ENCODE measurements at regions not wholly inside any gene's neighbourhood (a gene's known extent, or its start where the extent isn't known, plus 50 kb on each side); places are given as distances from the start of the nearest gene placed in this dataset.

- no peak for DNase-seq
Observed at GRCh38 chr7:156148547-156148946, 336.3 kb upstream of the SHH start.

DNA sequence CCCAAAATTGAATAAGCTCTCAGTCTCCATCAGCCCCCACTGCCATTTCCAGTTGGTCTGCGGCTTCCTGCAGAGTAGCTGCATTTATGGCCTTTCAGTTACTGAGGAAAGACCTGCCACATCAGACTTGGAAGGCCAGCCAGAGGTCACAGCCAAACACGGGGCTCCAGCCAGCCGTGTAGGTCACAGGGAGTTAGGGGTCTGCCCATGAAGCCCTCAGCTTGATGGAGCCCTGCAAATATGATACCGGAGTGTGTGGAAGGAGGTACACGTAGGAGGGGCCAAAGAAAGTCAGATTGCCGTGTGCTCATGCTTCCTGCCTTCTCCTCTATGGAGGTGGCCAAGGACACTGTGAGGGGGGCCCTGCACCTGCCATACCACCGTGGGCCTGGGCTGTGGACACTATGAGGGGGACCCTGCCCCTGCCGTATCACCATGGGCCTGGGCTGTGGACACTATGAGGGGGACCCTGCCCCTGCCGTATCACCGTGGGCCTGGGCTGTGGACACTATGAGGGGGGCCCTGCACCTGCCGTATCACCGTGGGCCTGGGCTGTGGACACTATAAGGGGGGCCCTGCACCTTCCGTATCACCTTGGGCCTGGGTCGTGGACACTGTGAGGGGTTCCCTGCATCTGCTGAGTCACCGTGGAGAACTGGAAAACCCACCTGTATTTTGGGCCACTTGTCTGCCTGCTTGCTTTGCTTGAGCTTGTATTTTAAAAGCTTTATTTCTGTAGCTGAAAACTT is 335.7 kb upstream of the SHH start:
- no peak for DNase-seq

DNA sequence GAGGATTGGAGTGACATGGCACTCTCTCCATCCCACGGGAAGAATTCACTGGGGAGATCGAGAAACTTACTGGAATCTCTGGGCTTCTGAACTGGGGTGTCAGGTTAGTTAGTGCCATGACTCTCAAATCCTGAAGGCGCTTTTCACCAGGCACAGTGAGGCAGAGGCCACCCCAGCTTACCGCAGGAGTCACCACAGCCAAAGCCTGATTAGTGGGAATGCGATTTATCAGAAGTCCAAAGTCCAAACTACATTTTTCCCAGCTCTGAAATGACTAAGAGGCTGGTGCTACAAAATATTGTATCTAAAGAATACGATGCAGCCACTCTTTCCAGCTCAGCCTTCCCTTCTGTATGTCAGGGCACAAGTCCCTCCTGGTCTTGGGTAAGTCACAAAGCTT is 334.8 kb upstream of the SHH start:
- no peak for DNase-seq

DNA sequence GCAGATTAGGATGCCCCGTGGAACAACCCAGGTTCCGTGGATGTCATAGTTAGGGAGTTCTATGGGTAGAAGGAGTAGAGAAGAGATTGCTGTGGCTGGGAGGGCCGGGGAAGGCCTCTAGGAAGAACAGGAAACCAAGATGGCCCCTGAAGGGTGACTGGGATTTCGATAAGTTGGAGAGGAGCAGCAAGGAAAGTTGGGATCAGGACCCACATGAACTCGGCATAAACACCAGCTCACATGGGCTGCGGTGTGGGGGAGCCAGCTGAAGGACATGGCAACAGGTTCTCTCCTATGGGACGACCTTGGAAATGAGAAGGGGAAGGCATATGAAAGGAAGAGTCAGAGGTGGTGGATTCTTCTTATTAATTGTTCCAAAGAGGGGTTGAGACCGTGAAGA is 333.7 kb upstream of the SHH start:
- no peak for DNase-seq

- DNase-seq = no peak
Observed at GRCh38 chr7:156145184-156145583, 332.9 kb upstream of the SHH start.

DNA sequence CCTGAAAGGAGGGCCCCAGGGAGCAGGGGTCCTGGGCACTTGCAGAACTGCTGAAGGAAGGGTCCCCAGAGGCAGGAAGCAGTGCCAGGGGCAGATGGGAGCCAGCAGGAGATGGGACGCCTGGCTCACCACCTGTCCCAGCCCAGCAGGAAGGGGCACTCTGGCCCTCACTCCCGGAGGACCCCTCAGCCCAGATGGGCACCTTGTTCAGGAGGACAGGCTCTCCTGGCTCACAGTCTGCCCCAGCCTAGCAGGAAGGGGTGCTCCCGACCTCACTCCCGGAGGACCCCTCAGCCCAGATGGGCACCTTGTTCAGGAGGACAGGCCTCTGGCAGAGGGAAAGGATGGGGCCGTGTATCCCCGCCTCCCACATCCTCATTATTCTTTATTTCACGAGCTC is 331.4 kb upstream of the SHH start:
- DNase-seq = no peak

GRCh38 chr7:156143158-156143557 is 330.9 kb upstream of the SHH start:
- no peak for DNase-seq

DNA sequence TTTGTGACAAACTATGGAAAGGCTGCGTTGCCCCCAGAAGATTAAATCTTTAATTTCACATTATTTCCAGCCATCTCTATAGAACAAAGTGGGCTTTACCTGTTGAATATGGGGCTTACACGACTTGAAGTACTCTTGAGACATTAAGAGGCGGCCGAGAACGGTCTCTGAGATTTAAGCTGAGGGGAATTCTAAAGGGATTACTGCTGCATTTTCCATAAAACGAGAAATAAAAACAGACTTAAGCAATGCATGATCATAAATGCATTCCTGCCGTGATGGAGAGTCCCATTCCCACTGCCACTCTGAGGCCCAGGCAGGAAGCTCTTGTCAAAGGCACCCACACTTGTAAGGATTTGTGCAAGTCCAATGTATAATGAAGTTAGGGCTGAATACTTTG is 329.7 kb upstream of the SHH start:
- DNase-seq = no peak

DNA sequence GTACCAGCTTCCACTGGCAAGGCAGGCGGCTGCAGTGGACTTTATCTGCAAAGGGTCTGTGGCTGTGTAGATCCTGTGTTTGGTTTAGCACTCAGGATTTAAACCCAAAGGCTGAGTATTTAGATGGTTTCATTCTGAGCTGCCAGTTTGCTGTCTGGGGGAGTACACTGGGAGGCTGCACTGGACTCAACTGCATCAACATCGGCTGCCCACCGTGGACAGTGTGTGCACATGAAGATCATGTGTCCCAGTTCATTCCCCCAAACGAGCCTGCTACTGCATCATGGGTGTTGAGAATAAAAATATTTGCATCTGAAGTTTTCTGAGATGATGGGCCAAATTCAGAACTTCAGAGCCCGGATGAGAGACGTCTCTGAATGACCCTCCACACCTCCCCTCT is 328.6 kb upstream of the SHH start:
- no peak for DNase-seq

DNA sequence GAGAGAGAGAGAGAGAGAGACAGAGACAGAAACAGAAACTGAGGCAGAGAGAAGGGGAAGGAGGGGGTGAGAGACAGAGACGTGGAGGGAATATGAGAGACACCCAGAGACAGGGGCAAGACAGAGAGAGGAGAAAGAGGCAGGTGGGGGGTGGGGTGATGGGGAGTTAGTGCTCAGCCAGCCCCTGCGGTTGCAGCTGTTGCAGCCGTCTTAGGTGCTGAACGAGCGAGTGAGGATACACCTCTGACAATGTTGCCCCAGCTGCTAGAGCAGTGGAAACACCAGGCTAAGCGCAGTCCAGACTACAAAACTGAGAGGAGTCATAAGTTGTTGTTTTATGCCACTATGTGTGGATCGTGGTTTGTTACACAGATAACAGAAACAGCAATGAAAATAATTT is 328.2 kb upstream of the SHH start:
- no peak for DNase-seq

DNA sequence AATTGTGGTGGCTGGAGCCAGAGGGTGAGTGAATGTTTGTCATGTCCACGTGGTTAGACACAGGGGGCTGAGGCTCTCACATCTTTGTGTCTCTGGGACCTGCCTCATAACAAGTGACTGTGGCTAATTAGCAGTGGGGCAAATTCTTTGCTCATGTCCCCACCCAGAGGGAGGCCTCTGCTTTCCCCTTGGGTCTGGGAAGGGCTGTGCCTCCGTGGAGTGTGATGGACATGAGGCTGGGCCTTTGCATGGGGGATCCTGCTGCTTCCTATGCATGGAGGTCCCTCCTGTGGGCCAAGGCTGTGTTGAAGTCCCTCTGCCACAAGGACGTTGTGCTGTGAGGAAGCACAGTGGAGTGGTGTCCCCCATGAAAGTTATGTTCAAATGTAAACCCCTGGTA is 327.4 kb upstream of the SHH start:
- no peak for DNase-seq

GRCh38 chr7:156139112-156139511 is 326.8 kb upstream of the SHH start:
- DNase-seq = no peak

GRCh38 chr7:156131881-156132280 is 319.6 kb upstream of the SHH start:
- no peak for DNase-seq

DNA sequence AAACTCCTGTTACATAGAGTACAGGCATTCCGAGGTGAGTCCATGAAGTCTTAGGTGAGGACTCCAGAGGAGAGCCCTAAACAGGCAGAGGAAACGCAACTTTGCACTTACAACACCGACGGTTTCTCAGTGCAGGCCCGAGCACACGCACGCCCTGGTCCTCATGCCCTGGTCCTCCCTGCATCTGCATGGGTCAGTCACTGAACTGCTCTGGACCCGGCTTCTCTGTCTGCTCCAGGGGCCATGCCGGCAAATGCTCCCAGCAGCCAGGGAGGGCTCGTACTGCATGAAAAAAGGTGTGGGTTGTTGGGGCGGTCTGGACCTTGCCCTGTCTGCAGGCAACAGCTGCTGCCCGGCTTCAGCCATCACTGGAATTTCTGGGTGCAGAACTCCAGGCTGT is 317.3 kb upstream of the SHH start:
- DNase-seq = no peak

DNA sequence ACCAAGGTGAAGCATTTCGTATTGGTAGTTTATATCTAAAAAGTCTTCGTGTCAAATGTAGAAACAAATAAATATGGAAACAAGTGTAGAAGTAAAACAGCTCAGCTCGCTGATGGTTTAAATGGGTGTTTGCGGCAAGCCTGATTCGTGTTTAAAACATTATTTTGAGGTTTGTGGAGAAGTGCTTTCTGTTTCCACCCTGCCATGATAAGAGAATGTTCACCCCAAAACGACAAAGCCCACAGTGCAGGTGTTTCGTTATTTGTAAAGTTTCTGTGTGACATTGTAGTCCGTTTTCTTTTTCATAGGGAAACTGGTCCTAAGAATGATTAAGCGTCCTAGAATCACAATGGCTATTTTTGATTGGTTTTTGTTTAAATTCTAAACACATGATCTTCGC is 316.2 kb upstream of the SHH start:
- DNase-seq = no peak

DNA sequence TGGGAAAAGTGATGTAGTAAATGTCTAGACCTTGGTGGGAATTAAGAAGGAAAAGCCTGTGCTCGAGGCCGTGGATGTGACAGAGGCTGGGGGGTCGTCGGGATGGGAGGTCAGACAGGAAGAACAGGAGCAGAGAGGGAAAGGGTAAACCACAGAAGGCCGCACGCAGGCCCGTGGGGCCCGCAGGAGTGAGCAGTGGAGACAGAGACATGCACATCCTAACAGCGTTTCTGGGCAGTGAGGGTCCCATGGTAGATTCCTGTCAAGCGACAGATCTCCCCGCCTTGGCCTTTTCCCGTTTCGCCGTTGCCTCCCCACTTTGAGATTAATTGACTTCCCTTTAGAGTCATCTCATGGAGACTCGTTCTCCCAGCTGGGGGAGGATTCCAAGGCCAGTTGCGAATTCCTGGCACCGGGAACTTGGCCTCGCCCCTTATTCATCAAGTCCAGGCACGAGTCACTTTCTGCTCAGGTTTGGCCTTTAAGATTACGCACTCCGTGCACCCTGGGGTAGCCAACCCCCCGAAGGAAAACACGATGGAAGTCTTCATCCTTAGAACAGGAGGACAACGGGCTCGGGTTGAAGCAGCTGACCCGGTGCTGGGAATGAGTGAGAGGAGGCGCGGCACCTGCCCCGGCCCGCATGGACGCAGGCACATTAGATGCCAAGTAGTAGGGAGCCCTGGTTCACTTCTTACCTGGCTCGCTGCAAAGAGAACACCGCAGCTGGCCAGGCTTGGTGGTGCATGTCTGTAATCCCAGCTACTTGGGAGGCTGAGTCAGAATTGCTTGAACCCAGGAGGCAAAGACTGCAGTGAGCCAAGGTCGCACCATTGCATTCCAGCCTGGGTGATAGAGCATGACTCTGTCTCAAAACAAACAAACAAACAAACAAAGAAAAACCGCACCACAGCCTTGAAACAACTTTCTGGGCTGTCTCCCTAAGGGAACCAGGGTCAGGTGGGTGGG is 315.2 kb upstream of the SHH start:
- DNase-seq = no peak

DNA sequence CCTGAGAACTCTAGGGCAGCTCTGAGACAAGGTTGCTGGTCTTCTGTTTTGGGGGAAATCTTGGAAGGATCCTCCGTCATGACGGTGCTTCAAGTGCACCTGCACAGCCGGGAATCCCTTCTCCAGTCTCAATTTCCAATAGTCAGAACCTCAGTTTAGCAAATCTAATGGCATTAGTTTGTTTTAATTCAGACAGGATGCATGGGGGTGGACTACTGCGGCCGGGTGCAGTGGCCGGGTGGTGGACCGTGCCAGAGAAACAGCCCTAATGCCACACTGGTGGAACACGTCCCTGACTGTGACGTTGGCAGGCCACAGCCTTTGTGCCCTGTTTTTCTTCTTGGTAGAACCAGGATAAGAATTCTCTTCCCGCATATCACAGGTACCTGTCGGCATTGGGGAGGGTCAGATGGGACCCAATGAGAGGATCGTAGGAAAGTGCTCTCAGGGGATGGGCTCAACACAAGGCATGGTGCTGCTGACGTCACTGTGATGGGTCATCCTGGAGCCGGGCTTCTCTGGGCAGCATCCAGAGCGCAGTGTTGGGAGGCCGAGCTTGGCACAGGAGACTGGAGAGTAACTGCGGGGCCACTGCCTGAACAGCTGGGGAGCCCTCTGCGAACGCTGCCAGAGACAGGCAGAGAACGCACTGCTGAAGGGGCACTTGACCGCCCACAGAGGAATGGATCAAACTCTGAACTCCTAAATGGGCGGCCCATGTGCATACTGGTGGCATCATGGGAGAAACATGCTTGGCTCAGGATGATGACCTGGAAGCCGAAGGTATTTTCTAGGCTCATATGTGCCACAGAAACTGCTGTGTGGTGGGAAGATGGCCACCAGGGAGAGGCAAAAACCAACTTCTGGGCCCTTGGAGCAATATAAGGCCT is 313.8 kb upstream of the SHH start:
- no peak for DNase-seq

DNA sequence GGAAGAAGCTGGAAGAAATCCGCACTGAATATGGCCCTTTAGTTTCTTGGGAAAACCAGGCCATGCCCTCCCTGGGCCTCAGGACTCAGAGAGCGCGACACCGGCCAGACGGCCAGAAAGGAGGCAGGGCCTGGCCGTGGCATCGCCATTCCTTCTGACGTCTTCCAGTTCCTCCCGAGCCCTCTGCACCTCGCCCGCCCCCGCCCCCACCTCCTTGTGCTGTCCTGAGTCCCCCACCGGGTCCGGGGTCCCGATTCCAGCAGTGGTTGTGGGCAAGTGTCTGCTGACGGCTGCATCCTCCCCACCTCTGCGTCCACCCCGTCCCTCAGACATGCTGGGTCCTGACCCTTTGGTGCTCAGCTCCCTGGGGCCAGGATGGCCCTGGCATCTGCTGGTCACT is 312.1 kb upstream of the SHH start:
- DNase-seq = no peak

GRCh38 chr7:156123362-156123761 is 311.1 kb upstream of the SHH start:
- no peak for DNase-seq

DNA sequence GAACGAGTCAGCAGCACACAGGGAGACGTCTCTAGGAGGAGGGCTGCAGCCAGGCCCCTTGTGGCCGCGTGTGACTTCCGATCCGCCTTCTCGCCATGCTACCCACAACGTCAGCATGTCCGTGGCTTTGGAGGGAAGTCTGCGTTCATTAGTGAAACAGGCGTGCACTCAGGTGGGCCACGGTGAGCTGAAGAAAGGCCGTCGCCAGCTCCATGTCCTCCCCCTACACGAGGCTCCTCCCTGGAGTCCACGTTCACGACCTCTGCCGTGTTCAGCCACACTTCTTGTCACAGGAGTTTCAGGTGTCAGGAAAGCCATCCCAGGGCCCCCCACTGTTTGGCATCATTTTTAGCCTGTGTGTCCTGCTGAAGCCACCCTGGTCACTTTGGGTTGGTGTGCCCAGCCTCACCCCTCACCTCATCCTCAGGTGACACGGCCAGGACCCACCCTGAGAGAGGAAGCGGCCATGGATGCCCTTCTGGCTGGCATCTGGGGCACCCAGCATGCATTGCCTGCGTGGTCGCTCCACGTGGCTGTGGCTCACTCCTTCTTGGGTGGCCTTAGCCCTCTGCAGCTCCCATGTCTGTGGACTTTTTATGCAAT is 310.6 kb upstream of the SHH start:
- no peak for DNase-seq

DNA sequence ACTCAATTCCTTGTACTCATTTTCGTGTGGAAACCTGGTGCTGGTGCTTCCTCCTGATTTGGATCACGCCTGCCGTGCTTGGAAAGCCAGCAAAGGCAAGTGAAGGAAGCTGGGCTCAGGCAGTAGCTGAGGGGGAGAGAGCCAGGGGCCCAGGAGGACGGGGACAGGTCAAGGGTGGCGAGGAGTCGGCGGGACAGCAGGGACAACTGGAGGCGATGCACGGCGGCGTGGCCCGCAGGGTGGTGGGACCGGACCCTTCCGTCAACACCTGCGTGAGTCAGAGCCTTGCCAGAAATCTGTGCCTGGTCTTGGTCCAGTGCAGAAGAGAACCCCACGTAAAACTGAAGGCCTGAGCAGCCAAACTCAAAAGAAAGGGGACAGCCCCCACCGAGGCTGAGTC is 309.7 kb upstream of the SHH start:
- no peak for DNase-seq

DNA sequence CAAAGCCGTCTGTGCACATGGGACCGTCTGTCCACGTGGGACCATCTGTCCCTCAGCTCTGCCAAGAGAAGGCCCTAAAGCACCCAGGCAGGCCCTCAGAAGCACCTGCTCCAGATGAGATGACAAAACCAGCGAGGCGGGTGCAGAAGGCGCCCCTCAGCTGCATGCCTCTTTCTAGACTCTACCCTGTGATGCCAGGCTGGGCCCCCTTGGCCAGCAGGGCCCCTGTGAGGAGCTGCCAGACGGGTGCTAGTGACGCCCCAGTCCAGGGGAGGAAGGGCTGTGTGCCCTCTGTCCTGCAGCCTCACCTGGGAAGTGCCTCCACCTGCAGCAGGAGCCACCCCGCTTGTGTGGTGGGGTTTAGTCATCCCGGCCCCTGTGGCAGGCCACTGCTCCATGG is 309.2 kb upstream of the SHH start:
- DNase-seq = no peak

- no peak for DNase-seq
Observed at GRCh38 chr7:156120552-156120951, 308.3 kb upstream of the SHH start.

Measured in fibroblast of skin of abdomen (primary cell).